Activated naive CD4-positive, alpha-beta T cell treated with anti-CD3 and anti-CD28 coated beads for 36 hours (primary cell): ENCODE measurements at regions not wholly inside any gene's neighbourhood (a gene's known extent, or its start where the extent isn't known, plus 50 kb on each side); places are given as distances from the start of the nearest gene placed in this dataset.

ENCODE experiments used
- CTCF ChIA-PET: fragments of 350-600 bp; sonication (Branson Sonifier 250); formaldehyde crosslinking; loops from one replicate; lab custom pipeline; 2021; ENCODE audit warnings: antibody characterized with exemption; lab: Charles Lee
- DNase-seq: peaks from one replicate; pipeline ENCODE4 v3.0.0-alpha.2; 2020
- H3K27ac Mint-ChIP-seq: one replicate; pipeline ENCODE4 v1.8.0; 2021; ENCODE audit warnings: mild to moderate bottlenecking, mixed read lengths
- H3K27me3 Mint-ChIP-seq: one replicate; pipeline ENCODE4 v1.8.0; 2021; ENCODE audit warnings: low read depth, mixed read lengths
- H3K36me3 Mint-ChIP-seq: one replicate; pipeline ENCODE4 v1.8.0; 2021; ENCODE audit warnings: low read depth, mixed read lengths
- H3K4me1 Mint-ChIP-seq: one replicate; pipeline ENCODE4 v1.8.0; 2021; ENCODE audit warnings: low read depth, mixed read lengths
- H3K4me3 Mint-ChIP-seq: one replicate; pipeline ENCODE4 v1.8.0; 2021; ENCODE audit warnings: mild to moderate bottlenecking, moderate library complexity, mixed read lengths
- H3K9me3 Mint-ChIP-seq: one replicate; pipeline ENCODE4 v1.8.0; 2021; ENCODE audit warnings: mixed read lengths
- intact Hi-C: fragments of 100-400 bp; cut with micrococcal nuclease; formaldehyde crosslinking; loops from one replicate; pipeline ENCODE4 v1.15.1; 2023

GRCh38 chr9:89928521-89929275, 323.9 kb downstream of the GADD45G start:
- no peaks in the 10 kb centered on the region for H3K36me3 Mint-ChIP-seq
- CTCF ChIA-PET, result interaction anchor here (0.8 to 1.3 kb wide), 3 partner anchors 29 to 330 kb away, joined by 3 read pairs; no protein-coding TSS in a partner anchor
- no peak overlapping the region for H3K4me3 Mint-ChIP-seq
- no peaks in the 10 kb centered on the region for H3K9me3 Mint-ChIP-seq
- intact Hi-C loops, result no loop called here
- H3K4me1 Mint-ChIP-seq, result peaks cover 26% of the 10 kb centered on the region
- no peak overlapping the region for H3K27ac Mint-ChIP-seq
- DNase-seq, result no peak
- H3K27me3 Mint-ChIP-seq, result no peaks in the 10 kb centered on the region

- Mint-ChIP-seq H3K27ac (no peak overlapping the region), H3K4me3 (no peak overlapping the region), H3K4me1 (peaks cover 20% of the 10 kb centered on the region), H3K27me3 (no peaks in the 10 kb centered on the region), H3K36me3 (no peaks in the 10 kb centered on the region), H3K9me3 (no peaks in the 10 kb centered on the region)
- no peak for DNase-seq
- CTCF ChIA-PET, result interaction anchor here (0.8 to 1.1 kb wide), 2 partner anchors 28 to 39 kb away, joined by 3 read pairs; no protein-coding TSS in a partner anchor
- intact Hi-C loops, result no loop called here
These were observed 324.5 kb downstream of the GADD45G start for GRCh38 chr9:89929315-89929672.

- H3K36me3 Mint-ChIP-seq, result no peaks in the 10 kb centered on the region
- H3K4me3 Mint-ChIP-seq, result no peak overlapping the region
- intact Hi-C loops, result no loop called here
- no peak overlapping the region for H3K27ac Mint-ChIP-seq
- no peaks in the 10 kb centered on the region for H3K27me3 Mint-ChIP-seq
- CTCF ChIA-PET, result no interaction called here
- peaks cover 14% of the 10 kb centered on the region for H3K4me1 Mint-ChIP-seq
- no peaks in the 10 kb centered on the region for H3K9me3 Mint-ChIP-seq
- DNase-seq, result no peak
These were observed 325.1 kb downstream of the GADD45G start for GRCh38 chr9:89929673-89930480.

- intact Hi-C loops, result no loop called here
- peaks cover 14% of the 10 kb centered on the region for H3K4me1 Mint-ChIP-seq
- H3K9me3 Mint-ChIP-seq, result no peaks in the 10 kb centered on the region
- DNase-seq, result no peak
- CTCF ChIA-PET, result no interaction called here
- H3K27ac Mint-ChIP-seq, result no peak overlapping the region
- H3K36me3 Mint-ChIP-seq, result no peaks in the 10 kb centered on the region
- H3K4me3 Mint-ChIP-seq, result no peak overlapping the region
- H3K27me3 Mint-ChIP-seq, result no peaks in the 10 kb centered on the region
These were observed 328.8 kb downstream of the GADD45G start for GRCh38 chr9:89933578-89933977.

GRCh38 chr9:89935115-89935514, 330.3 kb downstream of the GADD45G start:
- H3K4me1 Mint-ChIP-seq, result peaks cover 7% of the 10 kb centered on the region
- H3K27me3 Mint-ChIP-seq, result peaks cover 5% of the 10 kb centered on the region

GRCh38 chr9:89935801-89936200, 331.0 kb downstream of the GADD45G start:
- Mint-ChIP-seq H3K27me3 (peaks cover 5% of the 10 kb centered on the region), H3K4me1 (peaks cover 3% of the 10 kb centered on the region), H3K36me3 (no peaks in the 10 kb centered on the region), H3K4me3 (no peak overlapping the region), H3K9me3 (no peaks in the 10 kb centered on the region), H3K27ac (no peak overlapping the region)
- intact Hi-C loops, result no loop called here
- DNase-seq, result no peak
- CTCF ChIA-PET, result no interaction called here

More at GRCh38 chr9:89935115-89935514, 330.3 kb downstream of the GADD45G start:
- DNase-seq, result no peak
- CTCF ChIA-PET, result no interaction called here
- Mint-ChIP-seq H3K36me3 (no peaks in the 10 kb centered on the region), H3K27ac (no peak overlapping the region), H3K4me3 (no peak overlapping the region), H3K9me3 (no peaks in the 10 kb centered on the region)
- intact Hi-C loops, result no loop called here

- Mint-ChIP-seq H3K27me3 (peaks cover 5% of the 10 kb centered on the region), H3K9me3 (no peaks in the 10 kb centered on the region), H3K4me1 (peaks cover 7% of the 10 kb centered on the region), H3K4me3 (no peak overlapping the region), H3K36me3 (no peaks in the 10 kb centered on the region), H3K27ac (no peak overlapping the region)
- intact Hi-C loops, result no loop called here
- CTCF ChIA-PET, result no interaction called here
- DNase-seq, result no peak
These were observed 332.2 kb downstream of the GADD45G start for GRCh38 chr9:89937051-89937450.

GRCh38 chr9:89939181-89939580, 334.4 kb downstream of the GADD45G start:
- no peak for DNase-seq
- Mint-ChIP-seq H3K4me3 (no peak overlapping the region), H3K4me1 (peaks cover 7% of the 10 kb centered on the region), H3K36me3 (no peaks in the 10 kb centered on the region), H3K27me3 (peaks cover 5% of the 10 kb centered on the region), H3K9me3 (no peaks in the 10 kb centered on the region), H3K27ac (no peak overlapping the region)
- intact Hi-C loops, result no loop called here
- CTCF ChIA-PET, result no interaction called here

- Mint-ChIP-seq H3K27ac (no peak overlapping the region), H3K4me3 (no peak overlapping the region), H3K4me1 (peaks cover 7% of the 10 kb centered on the region), H3K36me3 (no peaks in the 10 kb centered on the region), H3K9me3 (no peaks in the 10 kb centered on the region), H3K27me3 (peaks cover 5% of the 10 kb centered on the region)
- CTCF ChIA-PET, result no interaction called here
- no peak for DNase-seq
- intact Hi-C loops, result no loop called here
These were observed 334.9 kb downstream of the GADD45G start for GRCh38 chr9:89939626-89940292.

- Mint-ChIP-seq H3K4me3 (no peak overlapping the region), H3K27me3 (peaks cover 5% of the 10 kb centered on the region), H3K9me3 (no peaks in the 10 kb centered on the region), H3K4me1 (peaks cover 7% of the 10 kb centered on the region), H3K27ac (no peak overlapping the region), H3K36me3 (no peaks in the 10 kb centered on the region)
- intact Hi-C loops, result no loop called here
- no peak for DNase-seq
- CTCF ChIA-PET, result no interaction called here
These were observed 335.8 kb downstream of the GADD45G start for GRCh38 chr9:89940625-89941024.

GRCh38 chr9:89941875-89942274, 337.1 kb downstream of the GADD45G start:
- Mint-ChIP-seq H3K27ac (no peak overlapping the region), H3K9me3 (no peaks in the 10 kb centered on the region), H3K27me3 (peaks cover 5% of the 10 kb centered on the region), H3K36me3 (no peaks in the 10 kb centered on the region), H3K4me3 (no peak overlapping the region), H3K4me1 (peaks cover 3% of the 10 kb centered on the region)
- DNase-seq, result no peak
- intact Hi-C loops, result no loop called here
- CTCF ChIA-PET, result interaction anchor here (0.6 to 0.8 kb wide), 2 partner anchors 9 to 31 kb away, joined by 3 read pairs; no protein-coding TSS in a partner anchor

GRCh38 chr9:89942643-89943042, 337.8 kb downstream of the GADD45G start:
- no peak for DNase-seq
- Mint-ChIP-seq H3K4me3 (no peak overlapping the region), H3K9me3 (no peaks in the 10 kb centered on the region), H3K4me1 (peaks cover 3% of the 10 kb centered on the region), H3K27ac (no peak overlapping the region), H3K27me3 (peaks cover 5% of the 10 kb centered on the region), H3K36me3 (no peaks in the 10 kb centered on the region)
- intact Hi-C loops, result no loop called here
- CTCF ChIA-PET, result no interaction called here
